Mammary epithelial cell (primary cell): ENCODE measurements at regions not wholly inside any gene's neighbourhood (a gene's known extent, or its start where the extent isn't known, plus 50 kb on each side); places are given as distances from the start of the nearest gene placed in this dataset.

Experiments
- CTCF ChIP-seq, 2 donors: IDR thresholded peaks in 1 of 2; conservative IDR thresholded peaks in 1 of 2; 2 replicates each; pipeline ENCODE4 v1.5.1; 2011 to 2012; ENCODE audit warnings: inconsistent platforms in 2 of 2, low read length in 2 of 2, mild to moderate bottlenecking in 2 of 2, control low read depth in 1 of 2, low read depth in 1 of 2; ENCODE audit not compliant: insufficient read depth in 1 of 2; ENCODE audit errors: extremely low read depth in 1 of 2
- EZH2 ChIP-seq: IDR thresholded peaks from 2 replicates; pipeline ENCODE4 v1.6.1; 2012; ENCODE audit warnings: low read length, inconsistent platforms, borderline replicate concordance

GRCh38 chr14:66380143-66380542, 106.0 kb upstream of the CCDC196 start:
- TF ChIP-seq CTCF (conservative IDR thresholded peaks at IDR 0.05 in 1 of 2, IDR thresholded peaks at IDR 0.05 in 1 of 2; ENCODE audit: extremely low read depth in 1 of 2, insufficient read depth in 1 of 2, low read depth in 1 of 2, low read length in 2 of 2): no peak
- no peak for TF ChIP-seq EZH2
